Heart right ventricle (tissue), 16 donors: ENCODE measurements at regions not wholly inside any gene's neighbourhood (a gene's known extent, or its start where the extent isn't known, plus 50 kb on each side); places are given as distances from the start of the nearest gene placed in this dataset.

Experiments used
- ATAC-seq, 8 donors: fragments of 200-7000 bp; cut with Tn5 transposase; one replicate each; pipeline ENCODE4 v1.9.1; 2020; ENCODE audit warnings: mild to moderate bottlenecking in 8 of 8, moderate library complexity in 8 of 8, moderate number of reproducible peaks in 1 of 8
- DNase-seq, 2 donors: peaks; one replicate each; pipeline ENCODE4 v3.0.0-alpha.2; 2020
- H3K27ac ChIP-seq, 10 donors: fragments of 200-600 bp; sonication (generic) in 2 of 10; one replicate each; pipeline versions ENCODE4 v1.5.0 to v1.8.0; 2020 to 2022; ENCODE audit warnings: mild to moderate bottlenecking in 3 of 10
- H3K27me3 ChIP-seq, 7 donors: fragments of 200-600 bp; one replicate each; pipeline ENCODE4 v1.8.0; 2021 to 2022; ENCODE audit warnings: mild to moderate bottlenecking in 2 of 7
- H3K36me3 ChIP-seq, 9 donors: fragments of 200-600 bp; sonication (generic) in 1 of 9; one replicate each; pipeline versions ENCODE4 v1.5.0 to v1.8.0; 2020 to 2022; ENCODE audit warnings: mild to moderate bottlenecking in 2 of 9
- H3K4me1 ChIP-seq, 9 donors: fragments of 200-600 bp; sonication (generic) in 1 of 9; one replicate each; pipeline versions ENCODE4 v1.5.0 to v1.8.0; 2020 to 2022; ENCODE audit warnings: mild to moderate bottlenecking in 4 of 9
- H3K4me3 ChIP-seq, 10 donors: fragments of 200-600 bp; sonication (generic) in 2 of 10; one replicate each; pipeline versions ENCODE4 v1.5.0 to v1.8.0; 2020 to 2022; ENCODE audit warnings: mild to moderate bottlenecking in 7 of 10, moderate library complexity in 2 of 10
- H3K9me3 ChIP-seq, 11 donors: fragments of 200-600 bp in 10 of 11; sonication (generic) in 2 of 11; one replicate each; pipeline versions ENCODE4 v1.5.0 to v1.8.0; 2013 to 2022; ENCODE audit warnings: mild to moderate bottlenecking in 2 of 11, control low read depth in 1 of 11, moderate library complexity in 1 of 11
- CTCF ChIP-seq, 9 donors: fragments of 200-600 bp; sonication (generic) in 2 of 9; IDR thresholded peaks; one replicate each; pipeline versions ENCODE4 v1.5.0 to v1.8.0; 2021 to 2022; ENCODE audit warnings: antibody characterized with exemption in 9 of 9, mild to moderate bottlenecking in 5 of 9, moderate library complexity in 1 of 9
- WGBS, 2 donors: extraction: QIAGEN DNeasy Blood & Tissue Kit; methylation state at CpG; one replicate each; pipeline ENCODE4 v1.1.7; 2013; ENCODE audit warnings: inconsistent platforms in 1 of 2; 5-methylcytosine and 5-hydroxymethylcytosine counted together
- intact Hi-C, 10 donors: fragments of 100-400 bp; cut with DNase I; formaldehyde crosslinking; loops; one replicate each; pipeline versions ENCODE4 v1.11.1 to v1.14.2; 2022
- donor health status: Arrhythmogenic right ventricular cardiomyopathy.
- donor health status: ischemic (EF 13 %, LVEDD 7.1; RV severe dilation, severe dysfunction).
- donor health status: healthy with polysubstance abuse.
- donor health status: DM: no; HTN: yes; CAD: no.
- donor health status: DM: no; HTN: no; CAD: no.
- donor health status: ischemic (EF 25% LVEDD 6.9; RV normal size, moderate dysfunction).
- donor health status: ischemic (EF 25% LVEDD 5.7; RV mildly dilated, moderate dysfunction).
- donor health status: healthy.
- donor health status: DM: yes; HTN: yes; CAD: no.
- donor health status: Ischemic cardiomyopathy.
- donor health status: ischemic (EF 35%, LVEDD 5.7; RV mildly dilated, moderate dysfunction).
- donor health status: nonischemic (EF 11% LVEDD 7.7; RV severe dilation, severe dysfunction).
- donor health status: DM: yes; HTN: yes; CAD: no.
- donor health status: PGD.
- donor health status: ischemic (EF 29% LVEDD 5.4; RV normal size, mild dysfunction).
- donor health status: nonischemic (EF 23%, LVEDD 6.1; RV moderate dilation, normal function).

- peaks cover 0 to 34% (median 4%) of the 10 kb centered on the region in 11 donors for H3K9me3 ChIP-seq
- ATAC-seq = no peak
- H3K4me1 ChIP-seq = no peaks in the 10 kb centered on the region
- no peak for DNase-seq
- no peak overlapping the region for H3K4me3 ChIP-seq
- intact Hi-C loops = no loop called here
- H3K27ac ChIP-seq = no peak overlapping the region
- H3K36me3 ChIP-seq = no peaks in the 10 kb centered on the region
- peaks cover 0 to 61% (median 36%) of the 10 kb centered on the region in 7 donors for H3K27me3 ChIP-seq
- TF ChIP-seq CTCF (IDR thresholded peaks at IDR 0.05) = no peak
- WGBS, 2 donors = 51 to 57% methylated on average over 4 of the region's 4 CpGs
Measured at GRCh38 chr1:38444311-38444710, 397.7 kb upstream of the POU3F1 start.

- no peak for TF ChIP-seq CTCF (IDR thresholded peaks at IDR 0.05)
- Histone ChIP-seq H3K36me3 (no peaks in the 10 kb centered on the region), H3K27me3 (peaks cover 0 to 41% (median 22%) of the 10 kb centered on the region in 7 donors), H3K9me3 (peaks cover 0 to 34% (median 4%) of the 10 kb centered on the region in 11 donors), H3K27ac (no peak overlapping the region), H3K4me3 (no peak overlapping the region), H3K4me1 (no peaks in the 10 kb centered on the region)
- intact Hi-C loops = no loop called here
- DNase-seq (no peak), ATAC-seq (no peak)
Measured at GRCh38 chr1:38440402-38440801, 393.8 kb upstream of the POU3F1 start.

- 69 to 77% methylated on average over 4 of the region's 4 CpGs for WGBS, 2 donors
Measured at GRCh38 chr1:38436749-38437148, 390.2 kb upstream of the POU3F1 start.

GRCh38 chr1:38436006-38436405 lies 389.4 kb upstream of the POU3F1 start:
- ATAC-seq = no peak
- intact Hi-C loops = no loop called here

More at GRCh38 chr1:38436749-38437148, 390.2 kb upstream of the POU3F1 start:
- Histone ChIP-seq H3K4me1 (no peaks in the 10 kb centered on the region), H3K36me3 (no peaks in the 10 kb centered on the region), H3K27me3 (peaks cover 0 to 42% (median 8%) of the 10 kb centered on the region in 7 donors), H3K4me3 (no peak overlapping the region), H3K27ac (no peak overlapping the region), H3K9me3 (peaks cover 0 to 21% (median 4%) of the 10 kb centered on the region in 11 donors)
- intact Hi-C loops = no loop called here
- TF ChIP-seq CTCF (IDR thresholded peaks at IDR 0.05) = no peak
- ATAC-seq = no peak
- DNase-seq = no peak

More at GRCh38 chr1:38436006-38436405, 389.4 kb upstream of the POU3F1 start:
- TF ChIP-seq CTCF (IDR thresholded peaks at IDR 0.05) = no peak
- H3K36me3 ChIP-seq = no peaks in the 10 kb centered on the region
- H3K9me3 ChIP-seq = peaks cover 0 to 14% (median 4%) of the 10 kb centered on the region in 11 donors
- no peak for DNase-seq
- peaks cover 0 to 42% (median 10%) of the 10 kb centered on the region in 7 donors for H3K27me3 ChIP-seq
- WGBS, 2 donors = 80 to 82% methylated on average over 9 of the region's 9 CpGs
- H3K4me3 ChIP-seq = no peak overlapping the region
- no peaks in the 10 kb centered on the region for H3K4me1 ChIP-seq
- no peak overlapping the region for H3K27ac ChIP-seq
